HepG2 (cell line): ENCODE measurements at regions not wholly inside any gene's neighbourhood (a gene's known extent, or its start where the extent isn't known, plus 50 kb on each side); places are given as distances from the start of the nearest gene placed in this dataset.

Experiments
- ATAC-seq: fragments of 200-7000 bp; cut with Tn5 transposase; 3 replicates; pipeline ENCODE4 v1.9.1; 2020; ENCODE audit warnings: mild to moderate bottlenecking, moderate library complexity
- BruUV-seq: library from RNA; stranded (reverse); fragments of 400-500 nt; replicated peaks from 2 replicates; lab custom pipeline; 2021; lab: Mats Ljungman, UMichigan
- CTCF ChIA-PET: fragments of 300-600 bp; formaldehyde crosslinking; extraction: SDS; loops from one replicate; lab custom pipeline; 2021; ENCODE audit warnings: low total read pairs, inconsistent platforms, low intra/inter-chr PET ratio; lab: Yijun Ruan, JAX
- POLR2A ChIA-PET: fragments of 350-600 bp; sonication (Branson Sonifier 250); formaldehyde crosslinking; loops from one replicate; lab custom pipeline; 2020; ENCODE audit warnings: antibody characterized with exemption, inconsistent platforms; lab: Yijun Ruan, JAX
- DNase-seq: peaks from one replicate; pipeline ENCODE4 v3.0.0-alpha.2; 2015; ENCODE audit warnings: low spot score
- FAIRE-seq: peaks from 3 replicates; lab custom pipeline; 2011; peaks lifted over from hg19 to GRCh38; lab: Jason Lieb, UNC
- H2AFZ ChIP-seq: one replicate; pipeline ENCODE4 v1.6.1; 2011; ENCODE audit warnings: low read length, inconsistent platforms
- H3K27ac ChIP-seq: fragments of 300-600 bp; 3 replicates; pipeline ENCODE4 v1.8.0; 2011; ENCODE audit warnings: mixed run types, mild to moderate bottlenecking, mixed read lengths, low read length, inconsistent platforms; ENCODE audit not compliant: insufficient read depth; ENCODE audit errors: extremely low read length
- H3K27me3 ChIP-seq, 2 experiments: fragments of 200-600 bp in 1 of 2; 2 replicates in 1 of 2; 3 replicates in 1 of 2; pipeline versions ENCODE4 v1.6.0 to v1.8.0; 2011; ENCODE audit warnings: low read length in 2 of 2, mild to moderate bottlenecking in 2 of 2, moderate library complexity in 2 of 2, inconsistent platforms in 1 of 2; ENCODE audit not compliant: insufficient read depth in 2 of 2, control insufficient read depth in 1 of 2
- H3K36me3 ChIP-seq, 2 experiments: fragments of 200-600 bp in 1 of 2; replicated peaks in 1 of 2; 2 replicates in 1 of 2; 3 replicates in 1 of 2; pipeline versions ENCODE4 v1.5.1 to v1.8.0; 2011; ENCODE audit warnings: low read length in 2 of 2, inconsistent platforms in 1 of 2; ENCODE audit not compliant: insufficient read depth in 2 of 2, control insufficient read depth in 1 of 2
- H3K4me1 ChIP-seq: 2 replicates; pipeline ENCODE4 v1.5.1; 2012; ENCODE audit warnings: low read length, inconsistent platforms; ENCODE audit not compliant: insufficient read depth
- H3K4me2 ChIP-seq: 2 replicates; pipeline ENCODE4 v1.6.0; 2011; ENCODE audit warnings: low read depth, low read length, inconsistent platforms
- H3K4me3 ChIP-seq, 3 experiments: fragments of 200-600 bp in 1 of 3; sonication (generic), shearing (Covaris generic) in 1 of 3; replicated peaks in 1 of 3; 2 replicates each; pipeline ENCODE4 v1.5.1; 2011 to 2016; ENCODE audit warnings: low read length in 3 of 3, inconsistent platforms in 2 of 3, low read depth in 2 of 3, mild to moderate bottlenecking in 2 of 3, control low read depth in 1 of 3, mixed read lengths in 1 of 3; ENCODE audit not compliant: insufficient read depth in 1 of 3
- H3K79me2 ChIP-seq: one replicate; pipeline ENCODE4 v1.6.1; 2011; ENCODE audit warnings: low read length, inconsistent platforms; ENCODE audit not compliant: insufficient read depth
- H3K9ac ChIP-seq: 2 replicates; pipeline ENCODE4 v1.6.0; 2011; ENCODE audit warnings: mild to moderate bottlenecking, low read depth, low read length, inconsistent platforms; ENCODE audit not compliant: insufficient read depth
- H3K9me3 ChIP-seq: 2 replicates; pipeline ENCODE4 v1.5.1; 2012; ENCODE audit warnings: mild to moderate bottlenecking, low read length
- H4K20me1 ChIP-seq: 2 replicates; pipeline ENCODE4 v1.6.0; 2011; ENCODE audit warnings: inconsistent platforms, mild to moderate bottlenecking, low read length, moderate library complexity; ENCODE audit not compliant: insufficient read depth
- ATRX ChIP-seq: sonication (generic); formaldehyde crosslinking; IDR thresholded peaks from 2 replicates; pipeline ENCODE4 v1.4.0; 2020; ENCODE audit warnings: missing genetic modification reagents, borderline replicate concordance
- BCL6 ChIP-seq: IDR thresholded peaks from 2 replicates; pipeline ENCODE4 v1.6.1; 2016; ENCODE audit warnings: missing genetic modification reagents, missing compliant biosample characterization
- CBX1 ChIP-seq: IDR thresholded peaks from one replicate; pipeline ENCODE4 v1.6.1; 2016; ENCODE audit warnings: antibody characterized with exemption, low read depth
- EHMT2 ChIP-seq: fragments of 200-600 bp; sonication (generic); IDR thresholded peaks from 2 replicates; pipeline ENCODE4 v1.7.0; 2017; ENCODE audit warnings: antibody characterized with exemption, low read depth, low read length, borderline replicate concordance
- HHEX ChIP-seq: IDR thresholded peaks from 2 replicates; pipeline ENCODE4 v1.6.1; 2016; ENCODE audit warnings: control low read depth
- KLF15 ChIP-seq: sonication (generic); formaldehyde crosslinking; IDR thresholded peaks from 2 replicates; pipeline ENCODE4 v1.8.1; 2023; ENCODE audit warnings: borderline replicate concordance, mild to moderate bottlenecking, inconsistent platforms, missing genetic modification reagents, mixed read lengths
- MED8 ChIP-seq: sonication (generic); formaldehyde crosslinking; IDR thresholded peaks from 2 replicates; pipeline ENCODE4 v1.8.1; 2023; ENCODE audit warnings: mild to moderate bottlenecking, missing genetic modification reagents; ENCODE audit not compliant: insufficient replicate concordance
- POLR2AphosphoS2 ChIP-seq: IDR thresholded peaks from 2 replicates; pipeline ENCODE4 v1.6.1; 2011; ENCODE audit warnings: low read depth, low read length, improper control_type of control experiment
- ZBTB38 ChIP-seq: sonication (generic); formaldehyde crosslinking; IDR thresholded peaks from 2 replicates; pipeline ENCODE4 v1.5.1; 2020; ENCODE audit warnings: mild to moderate bottlenecking, missing genetic modification reagents
- ZC3H13 ChIP-seq: sonication (generic); formaldehyde crosslinking; IDR thresholded peaks from 2 replicates; pipeline ENCODE4 v1.8.1; 2023; ENCODE audit warnings: mild to moderate bottlenecking, missing genetic modification reagents, moderate library complexity
- ZNF563 ChIP-seq: sonication (generic); formaldehyde crosslinking; IDR thresholded peaks from 2 replicates; pipeline ENCODE4 v1.8.0; 2022; ENCODE audit warnings: mild to moderate bottlenecking, moderate library complexity, missing genetic modification reagents
- ZNF598 ChIP-seq: sonication (generic); formaldehyde crosslinking; IDR thresholded peaks from 2 replicates; pipeline ENCODE4 v1.5.1; 2020; ENCODE audit warnings: mild to moderate bottlenecking, missing genetic modification reagents, borderline replicate concordance
- ZNF891 ChIP-seq: sonication (generic); formaldehyde crosslinking; IDR thresholded peaks from 2 replicates; pipeline ENCODE4 v1.5.0; 2020; ENCODE audit warnings: mild to moderate bottlenecking, missing genetic modification reagents
- WGBS: methylation state at CpG from one replicate; pipeline ENCODE4 v1.1.6; 2017; ENCODE audit warnings: low lambda C conversion rate; 5-methylcytosine and 5-hydroxymethylcytosine counted together
- in situ Hi-C: cut with HindIII; loops from 2 replicates; pipeline ENCODE4 v1.10.0; 2017; ENCODE audit warnings: low pct_unique_long_range_greater_than_20kb; ENCODE audit not compliant: extremely low pct_ligation_motif_present
- intact Hi-C: fragments of 100-400 bp; cut with micrococcal nuclease; formaldehyde crosslinking; loops from one replicate; pipeline ENCODE4 v1.10.0; 2022; ENCODE audit not compliant: unreplicated experiment
- TF ChIP-seq, protein P1 (sequence below): sonication (generic); formaldehyde crosslinking; IDR thresholded peaks from 2 replicates; pipeline ENCODE4 v1.8.1; 2023; ENCODE audit warnings: mild to moderate bottlenecking, missing genetic modification reagents
- TF ChIP-seq, protein P2 (sequence below): sonication (generic); formaldehyde crosslinking; IDR thresholded peaks from 2 replicates; pipeline ENCODE4 v1.4.0; 2020; ENCODE audit warnings: missing genetic modification reagents
- TF ChIP-seq, protein P3 (sequence below): sonication (generic); formaldehyde crosslinking; IDR thresholded peaks from 2 replicates; pipeline ENCODE4 v1.5.0; 2020; ENCODE audit warnings: missing genetic modification reagents

DNA sequence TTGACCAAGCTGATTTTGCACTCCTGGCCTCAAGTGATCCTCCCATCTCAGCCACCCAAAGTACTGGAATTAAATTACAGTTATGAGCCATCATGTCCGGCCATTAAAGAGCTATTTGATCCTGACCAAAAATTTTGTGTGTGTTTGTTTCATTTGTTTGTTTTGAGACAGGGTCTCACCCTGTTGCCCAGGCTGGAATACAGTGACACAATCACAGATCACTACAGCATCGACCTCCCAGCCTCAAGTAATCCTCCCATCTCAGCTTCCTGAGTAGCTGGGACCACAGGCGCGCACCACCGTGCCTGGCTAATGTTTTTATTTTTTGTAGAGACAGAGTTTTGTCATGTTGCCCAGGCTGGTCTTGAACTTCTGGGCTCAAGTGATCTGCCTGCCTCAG lies 82.9 kb upstream of the RBPJ start:
- Histone ChIP-seq H3K27me3 (no peaks in the 10 kb centered on the region; a peak in 2 of 5 replicates), H3K9me3 (no peaks in the 10 kb centered on the region), H3K27ac (no peak overlapping the region), H3K9ac (no peak overlapping the region), H3K79me2 (no peaks in the 10 kb centered on the region), H3K4me3 (no peak overlapping the region), H3K4me2 (peak overlapping the region; percentile 84; the same call in 1 of the 2 replicates), H2AFZ (no peak overlapping the region), H4K20me1 (no peaks in the 10 kb centered on the region), H3K4me1 (peaks cover 28% of the 10 kb centered on the region), H3K36me3 (no peaks in the 10 kb centered on the region)
- intact Hi-C loops: no loop called here
- no peak for DNase-seq
- no peak for FAIRE-seq
- in situ Hi-C loops: no loop called here
- ATAC-seq: no peak
- BruUV-seq: no TSS peak
- POLR2A ChIA-PET: no interaction called here
- TF ChIP-seq POLR2AphosphoS2 (no peak), KLF15 (no peak), ZNF891 (CRISPR knock-in tag) (no peak), BCL6 (CRISPR knock-in tag) (no peak), ATRX (CRISPR knock-in tag) (no peak), CBX1 (no peak), ZNF598 (CRISPR knock-in tag) (no peak), EHMT2 (no peak), HHEX (no peak), ZBTB38 (CRISPR knock-in tag) (no peak), ZNF563 (no peak), MED8 (CRISPR knock-in tag) (no peak), ZC3H13 (CRISPR knock-in tag) (no peak)
- TF ChIP-seq, protein P1, sequence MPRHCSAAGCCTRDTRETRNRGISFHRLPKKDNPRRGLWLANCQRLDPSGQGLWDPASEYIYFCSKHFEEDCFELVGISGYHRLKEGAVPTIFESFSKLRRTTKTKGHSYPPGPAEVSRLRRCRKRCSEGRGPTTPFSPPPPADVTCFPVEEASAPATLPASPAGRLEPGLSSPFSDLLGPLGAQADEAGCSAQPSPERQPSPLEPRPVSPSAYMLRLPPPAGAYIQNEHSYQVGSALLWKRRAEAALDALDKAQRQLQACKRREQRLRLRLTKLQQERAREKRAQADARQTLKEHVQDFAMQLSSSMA (CRISPR knock-in tag): no peak
- TF ChIP-seq, protein P2, sequence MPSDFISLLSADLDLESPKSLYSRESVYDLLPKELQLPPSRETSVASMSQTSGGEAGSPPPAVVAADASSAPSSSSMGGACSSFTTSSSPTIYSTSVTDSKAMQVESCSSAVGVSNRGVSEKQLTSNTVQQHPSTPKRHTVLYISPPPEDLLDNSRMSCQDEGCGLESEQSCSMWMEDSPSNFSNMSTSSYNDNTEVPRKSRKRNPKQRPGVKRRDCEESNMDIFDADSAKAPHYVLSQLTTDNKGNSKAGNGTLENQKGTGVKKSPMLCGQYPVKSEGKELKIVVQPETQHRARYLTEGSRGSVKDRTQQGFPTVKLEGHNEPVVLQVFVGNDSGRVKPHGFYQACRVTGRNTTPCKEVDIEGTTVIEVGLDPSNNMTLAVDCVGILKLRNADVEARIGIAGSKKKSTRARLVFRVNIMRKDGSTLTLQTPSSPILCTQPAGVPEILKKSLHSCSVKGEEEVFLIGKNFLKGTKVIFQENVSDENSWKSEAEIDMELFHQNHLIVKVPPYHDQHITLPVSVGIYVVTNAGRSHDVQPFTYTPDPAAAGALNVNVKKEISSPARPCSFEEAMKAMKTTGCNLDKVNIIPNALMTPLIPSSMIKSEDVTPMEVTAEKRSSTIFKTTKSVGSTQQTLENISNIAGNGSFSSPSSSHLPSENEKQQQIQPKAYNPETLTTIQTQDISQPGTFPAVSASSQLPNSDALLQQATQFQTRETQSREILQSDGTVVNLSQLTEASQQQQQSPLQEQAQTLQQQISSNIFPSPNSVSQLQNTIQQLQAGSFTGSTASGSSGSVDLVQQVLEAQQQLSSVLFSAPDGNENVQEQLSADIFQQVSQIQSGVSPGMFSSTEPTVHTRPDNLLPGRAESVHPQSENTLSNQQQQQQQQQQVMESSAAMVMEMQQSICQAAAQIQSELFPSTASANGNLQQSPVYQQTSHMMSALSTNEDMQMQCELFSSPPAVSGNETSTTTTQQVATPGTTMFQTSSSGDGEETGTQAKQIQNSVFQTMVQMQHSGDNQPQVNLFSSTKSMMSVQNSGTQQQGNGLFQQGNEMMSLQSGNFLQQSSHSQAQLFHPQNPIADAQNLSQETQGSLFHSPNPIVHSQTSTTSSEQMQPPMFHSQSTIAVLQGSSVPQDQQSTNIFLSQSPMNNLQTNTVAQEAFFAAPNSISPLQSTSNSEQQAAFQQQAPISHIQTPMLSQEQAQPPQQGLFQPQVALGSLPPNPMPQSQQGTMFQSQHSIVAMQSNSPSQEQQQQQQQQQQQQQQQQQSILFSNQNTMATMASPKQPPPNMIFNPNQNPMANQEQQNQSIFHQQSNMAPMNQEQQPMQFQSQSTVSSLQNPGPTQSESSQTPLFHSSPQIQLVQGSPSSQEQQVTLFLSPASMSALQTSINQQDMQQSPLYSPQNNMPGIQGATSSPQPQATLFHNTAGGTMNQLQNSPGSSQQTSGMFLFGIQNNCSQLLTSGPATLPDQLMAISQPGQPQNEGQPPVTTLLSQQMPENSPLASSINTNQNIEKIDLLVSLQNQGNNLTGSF (CRISPR knock-in tag): no peak
- TF ChIP-seq, protein P3, sequence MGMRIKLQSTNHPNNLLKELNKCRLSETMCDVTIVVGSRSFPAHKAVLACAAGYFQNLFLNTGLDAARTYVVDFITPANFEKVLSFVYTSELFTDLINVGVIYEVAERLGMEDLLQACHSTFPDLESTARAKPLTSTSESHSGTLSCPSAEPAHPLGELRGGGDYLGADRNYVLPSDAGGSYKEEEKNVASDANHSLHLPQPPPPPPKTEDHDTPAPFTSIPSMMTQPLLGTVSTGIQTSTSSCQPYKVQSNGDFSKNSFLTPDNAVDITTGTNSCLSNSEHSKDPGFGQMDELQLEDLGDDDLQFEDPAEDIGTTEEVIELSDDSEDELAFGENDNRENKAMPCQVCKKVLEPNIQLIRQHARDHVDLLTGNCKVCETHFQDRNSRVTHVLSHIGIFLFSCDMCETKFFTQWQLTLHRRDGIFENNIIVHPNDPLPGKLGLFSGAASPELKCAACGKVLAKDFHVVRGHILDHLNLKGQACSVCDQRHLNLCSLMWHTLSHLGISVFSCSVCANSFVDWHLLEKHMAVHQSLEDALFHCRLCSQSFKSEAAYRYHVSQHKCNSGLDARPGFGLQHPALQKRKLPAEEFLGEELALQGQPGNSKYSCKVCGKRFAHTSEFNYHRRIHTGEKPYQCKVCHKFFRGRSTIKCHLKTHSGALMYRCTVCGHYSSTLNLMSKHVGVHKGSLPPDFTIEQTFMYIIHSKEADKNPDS (CRISPR knock-in tag): no peak
- CTCF ChIA-PET: no interaction called here
- 64% methylated on average over 5 of the region's 5 CpGs for WGBS
